ENCODE measurements at regions not wholly inside any gene's neighbourhood (a gene's known extent, or its start where the extent isn't known, plus 50 kb on each side); places are given as distances from the start of the nearest gene placed in this dataset.
A peak's percentile ranks its signal among the peaks of the same experiment; 100 is the strongest.

DNA sequence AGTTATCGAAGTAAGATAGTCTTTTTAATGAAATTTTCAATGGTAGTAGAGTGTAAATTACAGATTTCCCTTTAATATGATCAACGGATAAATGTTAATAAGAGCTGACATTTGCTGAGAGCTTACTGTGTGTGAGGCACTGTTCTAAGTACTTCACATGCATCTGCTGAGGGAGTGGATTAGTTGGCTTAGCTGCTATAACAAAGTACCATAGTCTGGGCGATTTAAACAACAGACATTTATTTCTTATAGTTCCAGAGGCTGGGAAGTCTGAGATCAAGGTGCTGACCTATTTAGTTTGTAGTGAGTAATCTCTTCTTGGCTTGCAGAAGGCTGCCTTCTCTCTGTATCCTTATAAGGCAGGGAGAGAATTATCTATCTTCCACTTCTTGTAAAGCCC is 174.3 kb downstream of the CEP135 start:
- no peak for DNase-seq (ENCODE audit: low spot score)
- Mint-ChIP-seq H3K27me3 (ENCODE audit: unreplicated experiment) (no peaks in the 10 kb centered on the region), H3K27ac (ENCODE audit: unreplicated experiment) (no peak overlapping the region), H3K9me3 (ENCODE audit: unreplicated experiment) (no peaks in the 10 kb centered on the region), H3K4me3 (ENCODE audit: unreplicated experiment) (no peak overlapping the region), H3K4me1 (ENCODE audit: unreplicated experiment) (peaks cover 7% of the 10 kb centered on the region), H3K36me3 (ENCODE audit: low read depth, unreplicated experiment) (no peaks in the 10 kb centered on the region)
- TF ChIP-seq, protein P1, sequence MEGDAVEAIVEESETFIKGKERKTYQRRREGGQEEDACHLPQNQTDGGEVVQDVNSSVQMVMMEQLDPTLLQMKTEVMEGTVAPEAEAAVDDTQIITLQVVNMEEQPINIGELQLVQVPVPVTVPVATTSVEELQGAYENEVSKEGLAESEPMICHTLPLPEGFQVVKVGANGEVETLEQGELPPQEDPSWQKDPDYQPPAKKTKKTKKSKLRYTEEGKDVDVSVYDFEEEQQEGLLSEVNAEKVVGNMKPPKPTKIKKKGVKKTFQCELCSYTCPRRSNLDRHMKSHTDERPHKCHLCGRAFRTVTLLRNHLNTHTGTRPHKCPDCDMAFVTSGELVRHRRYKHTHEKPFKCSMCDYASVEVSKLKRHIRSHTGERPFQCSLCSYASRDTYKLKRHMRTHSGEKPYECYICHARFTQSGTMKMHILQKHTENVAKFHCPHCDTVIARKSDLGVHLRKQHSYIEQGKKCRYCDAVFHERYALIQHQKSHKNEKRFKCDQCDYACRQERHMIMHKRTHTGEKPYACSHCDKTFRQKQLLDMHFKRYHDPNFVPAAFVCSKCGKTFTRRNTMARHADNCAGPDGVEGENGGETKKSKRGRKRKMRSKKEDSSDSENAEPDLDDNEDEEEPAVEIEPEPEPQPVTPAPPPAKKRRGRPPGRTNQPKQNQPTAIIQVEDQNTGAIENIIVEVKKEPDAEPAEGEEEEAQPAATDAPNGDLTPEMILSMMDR (IDR thresholded peaks at IDR 0.05; ENCODE audit: unreplicated experiment) = no peak

DNA sequence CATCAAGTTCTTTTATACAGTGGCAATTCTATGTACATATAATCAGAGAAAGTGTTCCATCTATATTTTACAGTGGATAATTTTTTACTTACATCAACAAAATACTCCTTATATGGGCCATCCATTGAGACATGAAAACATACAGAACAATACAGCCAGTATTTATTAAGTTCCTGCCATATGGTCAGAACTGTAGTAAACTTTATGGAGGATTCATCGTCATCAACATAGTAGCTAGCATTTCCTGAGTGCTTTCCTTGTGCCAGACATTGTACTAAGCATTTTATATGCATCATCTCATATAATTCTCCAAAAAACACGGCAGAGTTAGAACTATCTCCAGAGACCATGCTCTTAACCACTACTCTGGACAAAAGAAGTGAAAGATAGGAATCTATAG is 170.1 kb downstream of the CEP135 start:
- DNase-seq (ENCODE audit: low spot score) = no peak
- Mint-ChIP-seq H3K36me3 (ENCODE audit: low read depth, unreplicated experiment) (no peaks in the 10 kb centered on the region), H3K9me3 (ENCODE audit: unreplicated experiment) (no peaks in the 10 kb centered on the region), H3K4me1 (ENCODE audit: unreplicated experiment) (no peaks in the 10 kb centered on the region), H3K27ac (ENCODE audit: unreplicated experiment) (no peak overlapping the region), H3K27me3 (ENCODE audit: unreplicated experiment) (no peaks in the 10 kb centered on the region), H3K4me3 (ENCODE audit: unreplicated experiment) (no peak overlapping the region)
- TF ChIP-seq, protein P1 (IDR thresholded peaks at IDR 0.05; ENCODE audit: unreplicated experiment) = no peak

DNA sequence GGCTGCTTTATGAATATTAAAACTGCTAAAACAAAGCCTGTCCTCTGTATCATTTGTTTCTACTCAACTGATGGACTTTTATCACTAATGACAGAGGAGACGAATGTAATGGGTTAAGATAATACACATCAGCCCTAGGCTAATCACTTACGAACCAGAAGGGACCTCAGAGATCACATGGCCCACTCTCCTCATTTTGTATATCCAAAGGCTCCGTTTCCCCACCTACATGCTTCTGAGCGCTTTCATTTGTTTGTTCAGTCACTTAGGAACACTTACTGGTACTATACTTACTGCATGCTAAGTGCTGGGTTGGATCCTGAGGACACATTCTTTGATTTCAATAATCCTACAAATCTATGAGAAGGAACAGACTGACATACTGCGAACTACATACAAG is 169.3 kb downstream of the CEP135 start:
- Mint-ChIP-seq H3K36me3 (ENCODE audit: low read depth, unreplicated experiment) (no peaks in the 10 kb centered on the region), H3K4me1 (ENCODE audit: unreplicated experiment) (no peaks in the 10 kb centered on the region), H3K4me3 (ENCODE audit: unreplicated experiment) (no peak overlapping the region), H3K27me3 (ENCODE audit: unreplicated experiment) (no peaks in the 10 kb centered on the region), H3K9me3 (ENCODE audit: unreplicated experiment) (no peaks in the 10 kb centered on the region), H3K27ac (ENCODE audit: unreplicated experiment) (no peak overlapping the region)
- no peak for DNase-seq (ENCODE audit: low spot score)
- TF ChIP-seq, protein P1 (IDR thresholded peaks at IDR 0.05; ENCODE audit: unreplicated experiment) = no peak

DNA sequence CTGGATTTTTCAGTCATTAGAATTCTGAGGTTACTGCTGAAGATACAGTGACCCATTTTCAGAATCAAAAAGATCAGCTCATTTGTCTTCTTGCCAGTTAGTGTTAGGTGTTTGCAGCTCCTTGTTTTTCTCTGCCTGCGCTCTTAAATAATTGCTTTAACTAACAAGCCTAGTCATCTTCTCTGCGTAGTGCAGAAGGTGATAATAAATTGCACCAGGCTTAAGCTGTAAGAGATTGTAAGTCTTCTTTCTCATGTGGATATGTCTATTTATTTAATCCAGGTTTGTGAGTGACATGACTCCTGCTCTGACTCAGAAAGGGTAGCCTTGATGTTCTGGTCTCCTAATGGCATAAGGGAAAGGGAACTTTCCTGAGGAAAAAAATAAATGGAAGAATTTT is 167.2 kb downstream of the CEP135 start:
- H3K9me3 Mint-ChIP-seq (ENCODE audit: unreplicated experiment) = no peaks in the 10 kb centered on the region
- no peak for DNase-seq (ENCODE audit: low spot score)
- H3K4me1 Mint-ChIP-seq (ENCODE audit: unreplicated experiment) = peaks cover 4% of the 10 kb centered on the region
- H3K27me3 Mint-ChIP-seq (ENCODE audit: unreplicated experiment) = no peaks in the 10 kb centered on the region
- no peak overlapping the region for H3K27ac Mint-ChIP-seq (ENCODE audit: unreplicated experiment)
- TF ChIP-seq, protein P1 (IDR thresholded peaks at IDR 0.05; ENCODE audit: unreplicated experiment) = no peak
- no peaks in the 10 kb centered on the region for H3K36me3 Mint-ChIP-seq (ENCODE audit: low read depth, unreplicated experiment)
- H3K4me3 Mint-ChIP-seq (ENCODE audit: unreplicated experiment) = no peak overlapping the region

DNA sequence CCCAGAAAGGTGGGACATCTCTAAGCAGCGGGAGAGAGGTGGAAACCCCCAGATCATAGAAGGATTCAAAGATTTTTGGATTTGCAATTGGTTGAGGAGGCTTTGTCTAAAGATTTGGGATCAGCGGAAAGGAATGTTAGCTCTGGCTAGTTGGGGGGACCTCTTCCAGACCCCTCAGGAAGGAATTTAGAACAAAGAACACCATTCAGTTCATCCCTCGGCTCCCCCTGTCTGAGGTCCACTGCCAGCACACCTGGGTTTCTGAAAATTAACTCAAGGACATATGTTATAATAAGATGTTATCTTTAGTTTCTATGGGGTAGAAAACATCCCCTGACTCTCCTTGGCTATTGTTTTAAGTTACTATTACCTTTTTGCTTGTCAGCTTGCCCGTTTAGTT is 163.6 kb downstream of the CEP135 start:
- DNase-seq (ENCODE audit: low spot score) = no peak
- TF ChIP-seq, protein P1 (IDR thresholded peaks at IDR 0.05; ENCODE audit: unreplicated experiment) = peak; percentile 12
- Mint-ChIP-seq H3K9me3 (ENCODE audit: unreplicated experiment) (no peaks in the 10 kb centered on the region), H3K27me3 (ENCODE audit: unreplicated experiment) (no peaks in the 10 kb centered on the region), H3K4me3 (ENCODE audit: unreplicated experiment) (no peak overlapping the region), H3K4me1 (ENCODE audit: unreplicated experiment) (peaks cover 4% of the 10 kb centered on the region), H3K36me3 (ENCODE audit: low read depth, unreplicated experiment) (peaks cover 6% of the 10 kb centered on the region), H3K27ac (ENCODE audit: unreplicated experiment) (no peak overlapping the region)
